Naive thymus-derived CD4-positive, alpha-beta T cell (primary cell): ENCODE measurements at regions not wholly inside any gene's neighbourhood (a gene's known extent, or its start where the extent isn't known, plus 50 kb on each side); places are given as distances from the start of the nearest gene placed in this dataset.

Experiments used
- ATAC-seq: fragments of 150-1000 bp; cut with Tn5 transposase; 2 replicates; pipeline ENCODE4 v1.10.0; 2021; ENCODE audit warnings: mild to moderate bottlenecking, moderate library complexity
- CTCF ChIA-PET: fragments of 350-600 bp; sonication (Branson Sonifier 250); formaldehyde crosslinking; loops from one replicate; lab custom pipeline; 2021; ENCODE audit warnings: antibody characterized with exemption; lab: Charles Lee
- POLR2A ChIA-PET: fragments of 350-600 bp; sonication (Branson Sonifier 250); formaldehyde crosslinking; loops from one replicate; lab custom pipeline; 2021; ENCODE audit warnings: antibody characterized with exemption, inconsistent platforms; lab: Charles Lee
- DNase-seq, 9 donors: peaks; one replicate each; pipeline versions ENCODE4 v3.0.0 to v3.0.0-alpha.2; 2020 to 2022; ENCODE audit warnings: mixed read lengths in 1 of 9
- H3K27ac ChIP-seq: one replicate; pipeline ENCODE4 v1.7.0; 2013; ENCODE audit warnings: mild to moderate bottlenecking, low read depth, low read length, moderate library complexity
- H3K27me3 ChIP-seq, 2 donors: one replicate each; pipeline ENCODE4 v1.7.0; 2013; ENCODE audit warnings: low read length in 2 of 2, mild to moderate bottlenecking in 2 of 2, moderate library complexity in 2 of 2; ENCODE audit not compliant: control insufficient read depth in 2 of 2, insufficient read depth in 2 of 2
- H3K36me3 ChIP-seq, 3 experiments: 1 replicate in 2 of 3; 2 replicates in 1 of 3; pipeline ENCODE4 v1.7.0; 2013; ENCODE audit warnings: low read length in 3 of 3, mild to moderate bottlenecking in 3 of 3, moderate library complexity in 1 of 3; ENCODE audit not compliant: insufficient read depth in 3 of 3, control insufficient read depth in 2 of 3
- H3K4me1 ChIP-seq, 2 donors: one replicate each; pipeline ENCODE4 v1.7.0; 2013; ENCODE audit warnings: low read length in 2 of 2, mild to moderate bottlenecking in 2 of 2, moderate library complexity in 1 of 2; ENCODE audit not compliant: control insufficient read depth in 2 of 2, insufficient read depth in 2 of 2
- H3K4me3 ChIP-seq: 2 replicates; pipeline ENCODE4 v1.7.0; 2013; ENCODE audit warnings: mild to moderate bottlenecking, low read length
- H3K9me3 ChIP-seq, 3 experiments: 1 replicate in 2 of 3; 2 replicates in 1 of 3; pipeline ENCODE4 v1.7.0; 2013; ENCODE audit warnings: low read length in 3 of 3; ENCODE audit not compliant: control insufficient read depth in 2 of 3
- H3K27ac Mint-ChIP-seq, 9 donors: one replicate each; pipeline ENCODE4 v1.8.0; 2020 to 2022; ENCODE audit warnings: mixed read lengths in 9 of 9, mild to moderate bottlenecking in 8 of 9, moderate library complexity in 5 of 9, inconsistent platforms in 2 of 9
- H3K27me3 Mint-ChIP-seq, 5 donors: one replicate each; pipeline ENCODE4 v1.8.0; 2021 to 2022; ENCODE audit warnings: mixed read lengths in 5 of 5, mild to moderate bottlenecking in 1 of 5
- H3K36me3 Mint-ChIP-seq, 5 donors: one replicate each; pipeline ENCODE4 v1.8.0; 2020 to 2022; ENCODE audit warnings: mixed read lengths in 5 of 5, mild to moderate bottlenecking in 3 of 5, inconsistent platforms in 1 of 5
- H3K4me1 Mint-ChIP-seq, 7 donors: one replicate each; pipeline ENCODE4 v1.8.0; 2020 to 2022; ENCODE audit warnings: mixed read lengths in 7 of 7, mild to moderate bottlenecking in 3 of 7, inconsistent platforms in 1 of 7
- H3K4me3 Mint-ChIP-seq, 10 donors: one replicate each; pipeline ENCODE4 v1.8.0; 2020 to 2022; ENCODE audit warnings: mild to moderate bottlenecking in 10 of 10, mixed read lengths in 10 of 10, moderate library complexity in 6 of 10, inconsistent platforms in 2 of 10
- H3K9me3 Mint-ChIP-seq, 11 donors: one replicate each; pipeline ENCODE4 v1.8.0; 2020 to 2022; ENCODE audit warnings: mixed read lengths in 11 of 11, mild to moderate bottlenecking in 4 of 11, inconsistent platforms in 1 of 11, moderate library complexity in 1 of 11
- intact Hi-C, 2 donors: fragments of 100-400 bp; cut with micrococcal nuclease; formaldehyde crosslinking; loops; one replicate each; pipeline ENCODE4 v1.15.1; 2023

DNA sequence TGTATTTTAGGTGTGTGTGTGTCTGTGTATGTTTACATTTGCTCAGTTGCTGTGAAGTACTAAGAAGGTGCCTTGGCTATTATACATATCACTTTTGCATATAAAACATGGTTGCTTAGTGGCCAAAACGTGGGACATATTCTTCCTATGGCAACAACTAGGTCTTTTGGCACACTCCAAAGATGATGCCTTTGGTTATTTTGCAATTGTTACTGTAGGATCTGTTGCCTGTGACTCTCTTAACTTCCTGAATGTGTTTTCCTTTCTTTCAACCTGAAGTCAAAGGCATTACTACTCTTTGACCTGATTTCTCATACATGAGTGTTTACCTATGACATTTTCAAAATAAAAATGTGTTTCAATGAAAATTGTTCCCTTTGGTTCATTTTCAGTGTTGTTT, 160.5 kb downstream of the UBE2E3 start:
- intact Hi-C loops, result loop anchor here (1.0 to 5.0 kb wide), 6 partner anchors 8 to 159 kb away; partner anchors contain the start of gene UBE2E3 (in 1 of the 2)
- peak overlapping the region; percentile 20 for H3K4me3 ChIP-seq
- DNase-seq, result no peak
- Mint-ChIP-seq H3K4me3 (peak overlapping the region; percentile 79 to 94 (median 86)), H3K9me3 (peaks cover 0 to 10% (median 4%) of the 10 kb centered on the region in 11 donors), H3K27me3 (no peaks in the 10 kb centered on the region), H3K27ac (peak overlapping the region; percentile 93 to 100 (median 98)), H3K36me3 (peaks cover under 1 to 32% (median 10%) of the 10 kb centered on the region in 5 donors), H3K4me1 (peaks cover 33 to 85% (median 75%) of the 10 kb centered on the region in 7 donors)
- H3K36me3 ChIP-seq, result no peaks in the 10 kb centered on the region
- CTCF ChIA-PET, result interaction anchor here (1.2 to 2.6 kb wide), 3 partner anchors 10 to 36 kb away, joined by 7 to 14 read pairs (median 10); no protein-coding TSS in a partner anchor
- no peak for ATAC-seq
- H3K4me1 ChIP-seq, result peaks cover 47 to 70% of the 10 kb centered on the region in 2 donors
- H3K27ac ChIP-seq, result peak overlapping the region; percentile 78
- POLR2A ChIA-PET, result interaction anchor here (0.5 to 7.9 kb wide), 8 partner anchors 9 to 317 kb away, joined by 3 to 90 read pairs (median 5); partner anchors contain the start of gene ITGA4
- no peaks in the 10 kb centered on the region for H3K9me3 ChIP-seq
- H3K27me3 ChIP-seq, result no peaks in the 10 kb centered on the region

- Mint-ChIP-seq H3K4me1 (peaks cover 33 to 86% (median 74%) of the 10 kb centered on the region in 7 donors), H3K9me3 (peaks cover 0 to 8% (median 2%) of the 10 kb centered on the region in 11 donors), H3K4me3 (peak overlapping the region; percentile 79 to 94 (median 86)), H3K27ac (peak overlapping the region; percentile 93 to 100 (median 98)), H3K36me3 (peaks cover 0 to 31% (median 8%) of the 10 kb centered on the region in 5 donors), H3K27me3 (no peaks in the 10 kb centered on the region)
- H3K9me3 ChIP-seq, result no peaks in the 10 kb centered on the region
- POLR2A ChIA-PET, result interaction anchor here (0.6 to 7.9 kb wide), 15 partner anchors 9 to 319 kb away, joined by 3 to 90 read pairs (median 3); partner anchors contain the start of gene ITGA4
- no peak for DNase-seq
- no peaks in the 10 kb centered on the region for H3K36me3 ChIP-seq
- no peak for ATAC-seq
- CTCF ChIA-PET, result interaction anchor here (0.7 to 2.6 kb wide), 7 partner anchors 9 to 325 kb away, joined by 3 to 14 read pairs (median 5); no protein-coding TSS in a partner anchor
- H3K4me3 ChIP-seq, result peak overlapping the region; percentile 20
- intact Hi-C loops, result loop anchor here (1.0 to 5.0 kb wide), 10 partner anchors 8 to 316 kb away; partner anchors contain the start of genes ITGA4 (in 1 of the 2) and UBE2E3 (in 1 of the 2)
- peaks cover 49 to 77% of the 10 kb centered on the region in 2 donors for H3K4me1 ChIP-seq
- no peaks in the 10 kb centered on the region for H3K27me3 ChIP-seq
- peak overlapping the region; percentile 78 for H3K27ac ChIP-seq
Observed at GRCh38 chr2:181141676-181142075, 161.3 kb downstream of the UBE2E3 start.

- Mint-ChIP-seq H3K27ac (peak overlapping the region; percentile 88 to 100 (median 98)), H3K9me3 (peaks cover 0 to 7% (median 0%) of the 10 kb centered on the region in 11 donors), H3K27me3 (no peaks in the 10 kb centered on the region), H3K36me3 (peaks cover 0 to 25% (median 3%) of the 10 kb centered on the region in 5 donors), H3K4me1 (peaks cover 33 to 81% (median 70%) of the 10 kb centered on the region in 7 donors), H3K4me3 (peak overlapping the region; percentile 70 to 93 (median 82))
- H3K27ac ChIP-seq, result peak overlapping the region; percentile 78
- peak in 4 of 9 donors; percentile 40 to 57 (median 45) for DNase-seq
- intact Hi-C loops, result loop anchor here (1.0 to 5.0 kb wide), 8 partner anchors 11 to 315 kb away; partner anchors contain the start of genes ITGA4 (in 1 of the 2) and UBE2E3 (in 1 of the 2)
- peak; percentile 54 for ATAC-seq
- ChIA-PET POLR2A (interaction anchor here (0.8 to 7.9 kb wide), 9 partner anchors 10 to 315 kb away, joined by 3 to 90 read pairs (median 6); partner anchors contain the start of gene ITGA4), CTCF (interaction anchor here (0.7 to 2.6 kb wide), 6 partner anchors 9 to 324 kb away, joined by 3 to 14 read pairs (median 4); no protein-coding TSS in a partner anchor)
- H3K4me1 ChIP-seq, result peaks cover 49 to 81% of the 10 kb centered on the region in 2 donors
- H3K36me3 ChIP-seq, result no peaks in the 10 kb centered on the region
- peak overlapping the region; percentile 44 for H3K4me3 ChIP-seq
- H3K27me3 ChIP-seq, result no peaks in the 10 kb centered on the region
- no peaks in the 10 kb centered on the region for H3K9me3 ChIP-seq
Observed at GRCh38 chr2:181142514-181142913, 162.1 kb downstream of the UBE2E3 start.

- intact Hi-C loops, result loop anchor here (1.0 to 5.0 kb wide), 9 partner anchors 9 to 314 kb away; partner anchors contain the start of gene UBE2E3 (in 1 of the 2)
- DNase-seq (peak in 6 of 9 donors; percentile 37 to 74 (median 64)), ATAC-seq (peak; percentile 77)
- ChIA-PET CTCF (interaction anchor here (0.6 to 4.4 kb wide), 11 partner anchors 9 to 571 kb away, joined by 3 to 34 read pairs (median 3); no protein-coding TSS in a partner anchor), POLR2A (interaction anchor here (0.9 to 7.9 kb wide), 11 partner anchors 9 to 315 kb away, joined by 4 to 90 read pairs (median 5); partner anchors contain the start of genes ITGA4 and UBE2E3)
- Histone ChIP-seq H3K4me3 (peak overlapping the region; percentile 2), H3K4me1 (peaks cover 56 to 84% of the 10 kb centered on the region in 2 donors), H3K36me3 (no peaks in the 10 kb centered on the region), H3K27ac (peak overlapping the region; percentile 78), H3K27me3 (no peaks in the 10 kb centered on the region), H3K9me3 (no peaks in the 10 kb centered on the region)
- Mint-ChIP-seq H3K9me3 (peaks cover 0 to 7% (median 0%) of the 10 kb centered on the region in 11 donors), H3K27me3 (no peaks in the 10 kb centered on the region), H3K27ac (peak overlapping the region; percentile 88 to 100 (median 91)), H3K36me3 (peaks cover 0 to 27% (median 3%) of the 10 kb centered on the region in 5 donors), H3K4me1 (peaks cover 32 to 85% (median 79%) of the 10 kb centered on the region in 7 donors), H3K4me3 (peak overlapping the region in 9 of 10 donors; percentile 16 to 77 (median 62))
Observed at GRCh38 chr2:181143790-181144300, 163.4 kb downstream of the UBE2E3 start.

DNA sequence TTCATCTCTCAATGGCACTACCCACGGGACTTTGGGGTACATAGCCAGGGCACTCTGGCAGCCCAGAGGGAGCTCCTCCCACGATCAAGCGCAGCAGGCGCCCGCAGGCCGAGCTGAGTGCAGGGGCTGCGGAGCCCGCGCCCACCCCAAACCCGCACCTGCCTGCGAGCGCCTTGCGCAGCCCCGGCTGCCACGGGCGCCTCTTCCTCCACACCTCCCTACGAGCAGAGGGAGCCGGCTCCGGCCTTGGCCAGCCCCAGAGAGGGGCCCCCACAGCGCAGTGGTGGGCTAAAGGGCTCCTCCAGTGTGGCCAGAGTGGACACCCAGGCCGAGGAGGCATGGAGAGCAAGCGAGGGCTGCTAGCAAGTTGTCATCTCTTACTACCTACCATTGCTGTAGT, 165.2 kb downstream of the UBE2E3 start:
- no peak for DNase-seq
- H3K27ac Mint-ChIP-seq, result peak overlapping the region in 5 of 9 donors; percentile 12 to 100 (median 91)

GRCh38 chr2:181146171-181146570, 165.8 kb downstream of the UBE2E3 start:
- peaks cover 0 to 29% (median 4%) of the 10 kb centered on the region in 5 donors for H3K36me3 Mint-ChIP-seq
- Histone ChIP-seq H3K27me3 (no peaks in the 10 kb centered on the region), H3K4me1 (peaks cover 48 to 69% of the 10 kb centered on the region in 2 donors), H3K36me3 (peaks cover 0 to 3% (median 0%) of the 10 kb centered on the region in 3 experiments), H3K4me3 (no peak overlapping the region), H3K27ac (no peak overlapping the region), H3K9me3 (no peaks in the 10 kb centered on the region)
- no peak for DNase-seq
- CTCF ChIA-PET, result interaction anchor here (1.2 to 4.4 kb wide), 5 partner anchors 20 to 311 kb away, joined by 3 to 34 read pairs (median 4); partner anchors contain the start of gene ITGA4
- no peaks in the 10 kb centered on the region for H3K27me3 Mint-ChIP-seq
- POLR2A ChIA-PET, result interaction anchor here (0.6 to 7.9 kb wide), 9 partner anchors 8 to 267 kb away, joined by 3 to 90 read pairs (median 4); no protein-coding TSS in a partner anchor
- intact Hi-C loops, result no loop called here
- peaks cover 0 to 7% (median 0%) of the 10 kb centered on the region in 11 donors for H3K9me3 Mint-ChIP-seq
- ATAC-seq, result peak; percentile 47
- H3K4me3 Mint-ChIP-seq, result peak overlapping the region in 1 of 10 donors; percentile 9
- peaks cover 20 to 74% (median 68%) of the 10 kb centered on the region in 7 donors for H3K4me1 Mint-ChIP-seq
- H3K27ac Mint-ChIP-seq, result peak overlapping the region in 5 of 9 donors; percentile 9 to 79 (median 46)

More for the DNA sequence above, 165.2 kb downstream of the UBE2E3 start:
- Histone ChIP-seq H3K27ac (no peak overlapping the region), H3K4me3 (no peak overlapping the region), H3K4me1 (peaks cover 53 to 73% of the 10 kb centered on the region in 2 donors), H3K27me3 (no peaks in the 10 kb centered on the region), H3K9me3 (no peaks in the 10 kb centered on the region), H3K36me3 (no peaks in the 10 kb centered on the region)
- ChIA-PET POLR2A (interaction anchor here (0.6 to 7.9 kb wide), 10 partner anchors 11 to 153 kb away, joined by 3 to 90 read pairs (median 3); no protein-coding TSS in a partner anchor), CTCF (interaction anchor here (0.6 to 4.4 kb wide), 8 partner anchors 19 to 311 kb away, joined by 3 to 34 read pairs (median 4); partner anchors contain the start of gene ITGA4)
- H3K9me3 Mint-ChIP-seq, result peaks cover 0 to 7% (median 0%) of the 10 kb centered on the region in 11 donors
- peak overlapping the region in 1 of 10 donors; percentile 25 for H3K4me3 Mint-ChIP-seq
- H3K36me3 Mint-ChIP-seq, result peaks cover 0 to 29% (median 3%) of the 10 kb centered on the region in 5 donors
- no peaks in the 10 kb centered on the region for H3K27me3 Mint-ChIP-seq
- intact Hi-C loops, result no loop called here
- ATAC-seq, result no peak
- H3K4me1 Mint-ChIP-seq, result peaks cover 24 to 76% (median 68%) of the 10 kb centered on the region in 7 donors
